Epidermal melanocyte (primary cell): ENCODE measurements at regions not wholly inside any gene's neighbourhood (a gene's known extent, or its start where the extent isn't known, plus 50 kb on each side); places are given as distances from the start of the nearest gene placed in this dataset.
"Not testable (repeated sequence)": the region's sequence is repeated elsewhere in the genome, so short reads cannot be mapped to it uniquely, and the experiment has no call there.

Experiments used
- DNase-seq: peaks from one replicate; pipeline ENCODE4 v3.0.0; 2011; ENCODE audit warnings: low spot score; ENCODE audit not compliant: insufficient read length

- no peak for DNase-seq
These were observed 241.4 kb upstream of the DGKB start for GRCh38 chr7:15143936-15144335.

- DNase-seq: no peak
These were observed 240.6 kb upstream of the DGKB start for GRCh38 chr7:15143121-15143520.

- DNase-seq: no peak
These were observed 237.9 kb upstream of the DGKB start for GRCh38 chr7:15140431-15140830.

- no peak for DNase-seq
These were observed 229.1 kb upstream of the DGKB start for GRCh38 chr7:15131661-15132060.

- no peak for DNase-seq
These were observed 228.4 kb upstream of the DGKB start for GRCh38 chr7:15130666-15131541.

- DNase-seq: no peak
These were observed 226.2 kb upstream of the DGKB start for GRCh38 chr7:15128716-15129115.

GRCh38 chr7:15126653-15127052, 224.1 kb upstream of the DGKB start:
- not testable (repeated sequence) for DNase-seq

DNA sequence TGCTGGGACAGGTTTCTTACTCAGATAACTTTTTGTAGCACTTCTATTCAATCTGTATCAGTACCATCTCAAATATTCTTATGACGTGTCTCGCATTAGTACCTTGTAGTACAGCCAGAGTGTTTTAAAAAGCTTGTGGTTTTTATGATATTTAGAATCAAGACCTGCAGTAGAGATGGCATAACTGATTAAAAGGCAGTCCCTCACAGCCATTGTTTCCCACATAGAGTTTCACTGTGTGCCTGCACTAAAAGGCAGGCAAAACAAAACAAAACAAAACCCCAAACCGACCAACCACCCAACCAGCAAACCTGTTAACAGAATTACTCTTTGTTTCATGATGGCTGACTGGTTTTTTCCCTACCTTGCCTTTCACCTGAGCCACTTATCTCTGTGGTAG, 221.3 kb upstream of the DGKB start:
- no peak for DNase-seq

DNA sequence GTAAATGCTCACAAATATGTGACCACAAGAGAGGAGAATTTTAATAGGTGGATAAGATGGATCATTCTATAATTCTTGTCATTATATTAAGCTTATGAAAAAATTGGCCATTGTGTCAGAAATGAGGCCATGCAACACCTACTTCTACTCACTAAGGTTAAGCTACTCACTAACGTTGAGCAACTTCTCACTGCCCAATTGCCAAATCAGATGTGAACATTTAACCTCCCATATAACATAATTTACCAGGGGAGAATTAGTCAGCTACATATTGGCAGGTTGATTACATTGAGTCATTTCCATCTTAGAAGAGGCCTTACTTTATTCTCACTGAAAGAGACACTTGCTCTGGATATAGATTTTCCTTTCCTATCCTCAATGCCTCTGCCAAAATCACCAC, 211.2 kb upstream of the DGKB start:
- DNase-seq: no peak

- DNase-seq: no peak
These were observed 203.2 kb upstream of the DGKB start for GRCh38 chr7:15105711-15106110.

DNA sequence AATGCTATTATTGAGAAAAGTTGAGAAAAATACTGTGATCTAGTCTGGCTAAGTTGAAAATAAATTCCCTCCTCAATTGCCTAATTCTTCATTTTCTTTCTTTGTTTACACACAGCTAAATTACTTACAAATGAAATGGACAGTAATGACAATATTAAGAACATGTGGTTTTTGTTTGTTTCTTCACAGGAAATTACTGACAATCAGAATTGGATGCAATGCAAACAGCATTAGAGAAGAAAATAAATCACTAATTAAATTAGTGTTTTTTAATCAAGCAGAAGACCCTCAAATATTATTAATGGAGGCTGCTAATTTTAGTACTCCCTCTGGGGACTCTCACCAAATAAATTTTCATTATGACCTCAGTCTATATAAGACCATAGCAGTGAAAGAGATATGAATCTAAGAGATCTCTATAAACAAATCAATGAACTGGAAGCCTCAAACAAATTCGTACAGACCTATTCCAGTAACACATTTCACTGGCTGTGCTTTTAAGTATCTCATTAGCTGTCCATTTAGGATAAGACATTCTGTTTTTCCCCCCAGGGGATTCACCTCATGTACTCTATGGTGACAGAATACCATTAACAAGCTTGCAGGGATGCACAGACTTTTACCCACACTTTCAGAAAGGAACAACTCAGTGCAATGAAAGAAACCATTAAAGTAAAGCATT, 202.0 kb upstream of the DGKB start:
- DNase-seq: no peak

GRCh38 chr7:15099074-15099473, 196.5 kb upstream of the DGKB start:
- DNase-seq: no peak

GRCh38 chr7:15096853-15097252, 194.3 kb upstream of the DGKB start:
- no peak for DNase-seq

DNA sequence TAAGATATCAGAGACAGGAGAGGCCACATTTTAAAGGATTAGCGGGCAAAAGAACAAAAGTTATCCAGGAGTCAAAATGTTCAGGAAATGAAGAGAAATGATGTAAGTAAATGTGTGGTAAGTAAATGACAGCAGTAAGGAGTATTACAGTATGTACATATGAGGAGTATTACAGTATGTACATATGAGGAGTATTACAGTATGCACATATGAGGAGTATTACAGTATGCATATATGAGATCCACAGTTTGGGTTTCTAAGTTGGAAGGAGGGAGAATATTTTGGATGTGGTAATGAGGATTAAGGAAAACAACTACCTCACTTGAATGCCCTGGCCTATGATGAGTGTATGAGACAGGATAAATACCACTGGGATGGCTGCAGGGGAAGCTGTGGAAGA, 192.4 kb upstream of the DGKB start:
- no peak for DNase-seq

GRCh38 chr7:15087771-15088170, 185.2 kb upstream of the DGKB start:
- no peak for DNase-seq

DNA sequence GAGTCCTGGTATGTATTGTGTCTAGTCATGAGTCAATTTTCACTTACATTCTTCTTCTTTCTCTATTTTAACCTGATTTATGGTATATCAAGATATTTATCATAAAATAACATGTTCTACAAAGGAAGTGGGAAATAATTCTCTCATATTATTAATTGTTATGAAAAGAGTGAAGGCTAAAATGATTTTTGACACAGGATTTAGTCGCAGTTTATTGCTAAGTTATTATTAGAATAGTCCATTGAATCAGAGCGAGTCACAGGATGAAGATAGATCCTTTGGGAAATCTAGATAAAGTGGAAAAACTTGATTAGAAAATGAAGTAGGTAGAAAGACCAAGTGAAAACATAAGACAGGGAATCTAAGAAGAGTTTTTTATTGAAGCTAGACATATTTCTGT, 184.3 kb upstream of the DGKB start:
- DNase-seq: no peak

GRCh38 chr7:15086131-15086611, 183.6 kb upstream of the DGKB start:
- DNase-seq: no peak

DNA sequence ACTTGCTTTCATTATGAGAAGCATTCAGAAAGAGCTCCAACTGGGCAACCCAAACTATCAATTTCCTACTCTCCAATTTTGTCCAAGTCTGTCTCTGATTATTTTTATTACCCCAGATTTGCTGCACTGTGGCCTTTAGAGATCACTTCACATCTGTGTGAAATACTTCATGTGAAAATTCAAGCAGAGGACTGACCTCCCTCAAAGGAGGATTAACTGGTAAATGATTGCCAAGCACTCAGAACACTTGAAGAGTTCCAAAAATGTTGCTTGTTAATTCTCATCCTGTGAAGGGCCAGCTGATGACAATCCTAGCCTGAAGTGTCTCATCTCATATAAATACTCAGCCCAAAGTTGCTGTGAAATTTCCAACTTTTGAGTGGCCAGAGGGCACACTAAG, 182.8 kb upstream of the DGKB start:
- DNase-seq: no peak

GRCh38 chr7:15084368-15084767, 181.8 kb upstream of the DGKB start:
- DNase-seq: no peak

- no peak for DNase-seq
These were observed 179.3 kb upstream of the DGKB start for GRCh38 chr7:15081891-15082290.

- no peak for DNase-seq
These were observed 170.8 kb upstream of the DGKB start for GRCh38 chr7:15073301-15073700.

GRCh38 chr7:15068324-15068723, 165.8 kb upstream of the DGKB start:
- DNase-seq: no peak

DNA sequence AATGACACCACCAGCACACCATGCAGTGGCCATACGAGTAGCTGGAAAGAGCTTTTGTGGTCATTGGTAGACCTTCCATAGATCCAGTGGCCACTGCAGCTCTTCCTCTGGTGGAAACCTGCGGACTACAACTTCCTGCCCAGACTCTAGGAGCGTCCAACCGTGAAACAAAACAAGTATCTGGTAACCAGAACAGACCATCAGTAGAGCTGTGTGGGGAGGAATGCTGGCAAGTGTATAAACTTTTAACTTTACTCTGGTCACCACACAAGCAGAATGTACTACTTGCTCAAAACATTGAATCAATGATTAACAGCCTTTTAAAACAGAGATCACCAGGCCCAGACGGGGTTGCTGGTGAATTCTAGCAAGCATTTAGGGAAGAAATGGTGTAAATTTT, 154.7 kb upstream of the DGKB start:
- no peak for DNase-seq
